Adrenal gland (tissue), 5 donors: ENCODE measurements at regions not wholly inside any gene's neighbourhood (a gene's known extent, or its start where the extent isn't known, plus 50 kb on each side); places are given as distances from the start of the nearest gene placed in this dataset.

Experiments
- CTCF ChIP-seq, 6 experiments: fragments of 450-650 bp in 4 of 6; fragments of 200-600 bp in 2 of 6; sonication (generic) in 1 of 6; IDR thresholded peaks; 1 replicate in 5 of 6; 2 replicates in 1 of 6; pipeline versions ENCODE4 v1.5.1 to v1.8.0; 2016 to 2021; ENCODE audit warnings: antibody characterized with exemption in 6 of 6, mild to moderate bottlenecking in 2 of 6, moderate library complexity in 1 of 6
- POLR2A ChIP-seq, 2 donors: fragments of 450-650 bp; IDR thresholded peaks; one replicate each; pipeline ENCODE4 v1.6.1; 2017; ENCODE audit warnings: antibody characterized with exemption in 2 of 2, mild to moderate bottlenecking in 2 of 2, moderate library complexity in 1 of 2
- donor health status: DM: no; HTN: no; CAD: no.

- TF ChIP-seq CTCF (IDR thresholded peaks at IDR 0.05) (no peak), POLR2A (IDR thresholded peaks at IDR 0.05) (no peak)
These were observed 612.5 kb downstream of the KIF4B start for GRCh38 chr5:155625897-155626543.
